ENCODE measurements at regions not wholly inside any gene's neighbourhood (a gene's known extent, or its start where the extent isn't known, plus 50 kb on each side); places are given as distances from the start of the nearest gene placed in this dataset.

- TF ChIP-seq, protein P1, sequence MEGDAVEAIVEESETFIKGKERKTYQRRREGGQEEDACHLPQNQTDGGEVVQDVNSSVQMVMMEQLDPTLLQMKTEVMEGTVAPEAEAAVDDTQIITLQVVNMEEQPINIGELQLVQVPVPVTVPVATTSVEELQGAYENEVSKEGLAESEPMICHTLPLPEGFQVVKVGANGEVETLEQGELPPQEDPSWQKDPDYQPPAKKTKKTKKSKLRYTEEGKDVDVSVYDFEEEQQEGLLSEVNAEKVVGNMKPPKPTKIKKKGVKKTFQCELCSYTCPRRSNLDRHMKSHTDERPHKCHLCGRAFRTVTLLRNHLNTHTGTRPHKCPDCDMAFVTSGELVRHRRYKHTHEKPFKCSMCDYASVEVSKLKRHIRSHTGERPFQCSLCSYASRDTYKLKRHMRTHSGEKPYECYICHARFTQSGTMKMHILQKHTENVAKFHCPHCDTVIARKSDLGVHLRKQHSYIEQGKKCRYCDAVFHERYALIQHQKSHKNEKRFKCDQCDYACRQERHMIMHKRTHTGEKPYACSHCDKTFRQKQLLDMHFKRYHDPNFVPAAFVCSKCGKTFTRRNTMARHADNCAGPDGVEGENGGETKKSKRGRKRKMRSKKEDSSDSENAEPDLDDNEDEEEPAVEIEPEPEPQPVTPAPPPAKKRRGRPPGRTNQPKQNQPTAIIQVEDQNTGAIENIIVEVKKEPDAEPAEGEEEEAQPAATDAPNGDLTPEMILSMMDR (conservative IDR thresholded peaks at IDR 0.05; ENCODE audit: low read length): no peak
- TF ChIP-seq EZH2phosphoT487 (IDR thresholded peaks at IDR 0.05; ENCODE audit: borderline replicate concordance): no peak
These were observed 434.3 kb downstream of the DOK5 start for GRCh38 chr20:54909702-54910101.
